GM03348 (cell line): ENCODE measurements at regions not wholly inside any gene's neighbourhood (a gene's known extent, or its start where the extent isn't known, plus 50 kb on each side); places are given as distances from the start of the nearest gene placed in this dataset.

Experiments used
- DNase-seq: peaks from one replicate; pipeline ENCODE4 v3.0.0; 2012; ENCODE audit warnings: low spot score

DNA sequence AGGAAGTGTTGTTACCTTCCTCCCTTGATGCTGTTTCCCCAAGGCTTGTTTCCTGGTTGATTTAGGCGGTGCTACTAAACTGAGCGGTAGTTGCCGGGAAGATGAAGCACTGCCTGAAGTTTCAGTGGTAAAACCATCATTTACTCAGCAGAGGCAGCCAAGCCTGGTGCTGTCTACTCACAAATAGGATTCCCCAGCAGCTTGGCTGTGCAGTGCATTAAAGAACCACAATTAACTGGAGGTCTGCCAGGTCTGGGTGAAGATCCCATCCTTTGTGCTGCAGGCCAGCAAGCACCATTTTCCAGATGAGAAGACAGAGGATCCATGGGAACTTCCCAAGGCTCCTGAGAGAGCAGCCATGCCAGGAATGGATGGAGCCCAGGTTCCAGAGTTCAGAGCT lies 231.9 kb upstream of the E2F8 start:
- DNase-seq, result no peak

DNA sequence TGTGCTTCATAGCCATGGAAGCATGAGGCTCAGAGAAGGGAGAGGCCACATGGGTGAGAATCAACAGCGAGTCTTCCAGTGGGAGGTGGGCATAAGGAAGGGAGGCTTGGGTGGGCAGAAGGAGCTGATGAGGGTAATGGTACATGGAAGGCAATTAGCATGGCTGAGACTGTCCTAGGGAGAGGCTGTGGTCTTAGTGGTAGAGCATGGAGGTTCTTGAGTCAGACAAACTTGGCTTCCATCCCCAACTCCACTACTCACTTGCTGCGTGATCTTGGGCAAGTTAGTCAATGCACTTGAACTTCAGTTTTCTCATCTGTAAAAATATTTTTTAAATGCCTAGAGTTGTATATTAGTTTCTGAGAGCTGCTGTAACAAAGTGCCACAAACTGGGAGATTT lies 227.2 kb upstream of the E2F8 start:
- DNase-seq, result no peak

DNA sequence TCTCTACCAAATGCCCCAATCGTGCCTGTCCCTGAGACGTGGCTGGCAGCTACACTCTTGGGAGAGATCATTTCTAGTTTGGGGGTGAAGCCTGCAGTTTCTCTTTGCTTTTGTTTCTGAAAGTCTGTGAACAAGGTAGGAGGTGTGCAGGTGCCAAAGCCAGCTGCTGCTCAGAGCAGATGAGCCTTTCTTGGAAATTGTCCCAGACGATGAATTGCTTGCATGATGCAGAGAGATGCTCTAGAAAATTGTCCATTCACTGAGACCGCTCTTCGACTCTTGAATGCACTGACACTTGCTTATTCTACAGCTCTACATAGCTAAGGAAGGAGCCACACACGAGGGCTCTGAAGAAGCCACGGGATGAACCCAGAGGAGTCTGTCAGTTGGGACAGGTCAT lies 225.6 kb upstream of the E2F8 start:
- DNase-seq, result no peak

GRCh38 chr11:19463976-19464375 lies 223.2 kb upstream of the E2F8 start:
- no peak for DNase-seq

GRCh38 chr11:19460718-19461405 lies 220.1 kb upstream of the E2F8 start:
- peak; percentile 24 for DNase-seq

DNA sequence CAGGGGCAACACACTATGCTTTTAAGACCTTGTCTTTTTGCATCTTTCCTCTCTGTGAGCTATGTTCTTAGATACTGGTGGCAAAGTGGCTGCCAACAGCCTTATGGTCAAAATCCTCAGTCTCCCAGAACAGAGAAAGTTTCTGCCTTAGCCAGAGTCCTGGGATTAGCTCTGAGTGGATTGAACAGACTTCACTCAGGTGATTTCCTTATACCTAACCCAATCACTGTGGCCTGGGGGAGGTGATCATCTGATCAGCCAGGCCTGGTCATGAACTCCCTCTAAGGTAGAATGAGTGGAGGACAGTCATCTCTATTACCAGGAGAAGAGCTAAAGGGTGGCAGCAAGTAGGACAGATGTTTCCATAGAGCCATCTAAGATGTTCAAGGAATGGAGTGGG lies 218.5 kb upstream of the E2F8 start:
- DNase-seq, result no peak

DNA sequence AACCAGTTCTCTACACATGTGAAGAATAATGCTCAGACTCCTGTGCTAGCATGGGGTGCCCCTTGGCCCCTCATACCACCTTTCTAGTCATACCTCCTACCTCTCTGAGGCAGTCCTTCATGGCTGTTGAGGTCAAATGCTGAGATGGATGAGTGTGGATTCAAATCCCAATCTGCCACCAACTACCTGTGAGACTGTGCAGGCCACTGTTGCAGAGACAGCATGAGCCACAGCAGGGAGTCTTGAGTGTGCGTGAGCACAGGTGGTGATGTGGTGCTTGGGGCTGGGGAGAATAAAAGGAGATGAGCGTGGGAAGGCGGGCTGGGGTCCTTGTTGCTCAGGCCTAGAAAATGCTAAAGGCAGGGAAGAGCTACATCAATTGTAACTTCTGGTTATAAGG lies 218.0 kb upstream of the E2F8 start:
- no peak for DNase-seq

- no peak for DNase-seq
These were observed 217.5 kb upstream of the E2F8 start for GRCh38 chr11:19458231-19458630.

DNA sequence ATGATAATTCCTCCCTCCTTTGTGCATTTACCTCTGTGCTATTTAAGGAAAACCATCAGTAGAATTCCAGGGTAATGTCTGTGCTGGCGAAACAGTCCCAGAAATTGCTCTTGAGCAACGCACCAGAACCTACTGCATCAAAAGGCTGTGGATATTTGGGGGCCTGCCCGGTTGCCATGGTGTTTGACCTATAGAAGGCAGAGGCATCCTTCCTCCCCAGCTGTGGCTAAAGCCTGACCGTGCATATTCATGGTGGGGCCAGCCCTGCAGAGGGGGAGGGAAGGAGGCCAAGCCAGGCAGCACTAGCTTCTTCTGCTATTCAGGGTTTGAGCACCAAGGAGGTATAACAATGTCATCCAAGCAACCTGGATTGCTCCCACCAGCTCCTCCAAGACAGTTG lies 215.0 kb upstream of the E2F8 start:
- no peak for DNase-seq

GRCh38 chr11:19453651-19454257 lies 213.0 kb upstream of the E2F8 start:
- peak; percentile 60 for DNase-seq

DNA sequence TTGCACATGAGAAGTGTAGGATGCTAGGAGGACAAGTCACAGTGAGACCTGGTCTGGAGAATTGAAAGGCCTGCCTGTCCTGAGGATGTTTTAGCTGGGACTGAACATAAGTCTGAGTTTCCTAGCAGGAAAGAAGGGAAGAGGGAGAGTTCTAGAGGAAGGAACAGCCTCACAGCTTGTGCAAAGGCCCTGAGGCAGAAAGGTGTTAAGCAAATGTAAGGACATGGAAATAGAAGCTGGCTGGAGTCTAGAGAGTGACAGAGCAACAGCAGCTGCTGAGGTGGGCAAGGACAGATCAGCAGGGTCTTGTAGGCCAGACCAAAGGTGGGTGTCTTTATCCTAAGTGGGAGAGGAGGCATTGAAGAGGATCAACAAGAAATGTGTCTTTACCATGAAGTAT lies 210.9 kb upstream of the E2F8 start:
- no peak for DNase-seq

GRCh38 chr11:19450282-19450681 lies 209.5 kb upstream of the E2F8 start:
- DNase-seq, result no peak

- DNase-seq, result no peak
These were observed 207.9 kb upstream of the E2F8 start for GRCh38 chr11:19448651-19449050.

DNA sequence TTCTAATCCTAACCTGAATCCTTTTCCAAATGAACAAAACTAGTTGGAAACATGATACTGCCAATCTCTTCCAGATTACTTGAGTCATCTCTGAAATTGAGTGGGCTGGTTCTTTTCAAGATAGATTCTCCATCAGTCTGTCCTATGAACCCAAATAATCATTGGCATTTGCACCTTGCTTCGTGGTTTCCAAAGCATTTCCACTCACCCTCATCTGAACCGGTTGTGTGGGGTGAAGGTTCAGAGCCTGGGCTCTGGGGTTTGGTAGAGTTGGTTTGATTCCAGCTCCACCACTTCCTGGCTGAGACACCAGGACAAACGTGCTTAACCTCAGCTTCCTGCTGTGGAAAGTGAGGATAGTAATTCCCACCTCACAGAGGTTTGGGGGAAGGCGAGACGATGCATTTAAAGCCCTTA lies 206.4 kb upstream of the E2F8 start:
- DNase-seq, result no peak

- no peak for DNase-seq
These were observed 205.0 kb upstream of the E2F8 start for GRCh38 chr11:19445771-19446170.

DNA sequence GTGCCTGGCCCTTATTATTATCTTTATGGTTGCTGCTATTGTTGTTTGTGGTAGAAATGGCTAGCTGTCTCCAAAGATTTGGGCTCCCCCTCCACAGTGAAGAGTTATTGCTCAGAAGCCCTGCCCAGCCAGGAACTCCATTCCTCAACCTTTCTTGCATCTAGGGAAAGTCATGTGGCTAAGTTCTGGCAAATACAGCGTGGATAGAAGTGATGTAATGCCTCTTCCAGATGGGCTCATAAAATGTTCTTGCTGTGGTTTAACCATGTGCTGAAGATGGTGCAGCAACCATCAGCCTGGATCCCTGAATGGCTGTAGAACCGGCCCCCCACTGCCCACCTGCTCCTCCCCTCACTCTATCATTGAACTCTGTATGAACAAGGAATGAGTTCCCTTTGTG lies 203.5 kb upstream of the E2F8 start:
- DNase-seq, result peak; percentile 45

GRCh38 chr11:19442554-19442910 lies 201.8 kb upstream of the E2F8 start:
- no peak for DNase-seq

GRCh38 chr11:19441752-19442553 lies 201.2 kb upstream of the E2F8 start:
- peak; percentile 83 for DNase-seq

DNA sequence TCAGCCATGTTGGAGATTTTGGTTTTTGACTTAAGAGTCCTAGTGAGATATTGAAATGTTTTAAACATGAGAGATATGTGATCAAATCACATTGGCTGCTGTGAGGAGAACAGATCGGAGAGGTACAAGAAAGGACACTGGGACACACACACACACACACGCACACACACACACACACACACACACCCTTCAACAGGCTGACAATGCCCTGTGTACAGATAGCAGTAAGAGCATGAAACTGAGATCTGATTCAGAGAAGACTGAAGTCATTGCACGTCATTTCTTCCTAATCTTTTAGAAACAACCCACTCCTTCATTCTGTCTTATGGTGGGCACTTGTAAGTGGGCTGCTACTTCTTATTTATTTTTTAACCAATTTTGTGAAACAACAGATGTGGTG lies 200.5 kb upstream of the E2F8 start:
- no peak for DNase-seq

GRCh38 chr11:19437760-19438159 lies 197.0 kb upstream of the E2F8 start:
- peak; percentile 52 for DNase-seq

DNA sequence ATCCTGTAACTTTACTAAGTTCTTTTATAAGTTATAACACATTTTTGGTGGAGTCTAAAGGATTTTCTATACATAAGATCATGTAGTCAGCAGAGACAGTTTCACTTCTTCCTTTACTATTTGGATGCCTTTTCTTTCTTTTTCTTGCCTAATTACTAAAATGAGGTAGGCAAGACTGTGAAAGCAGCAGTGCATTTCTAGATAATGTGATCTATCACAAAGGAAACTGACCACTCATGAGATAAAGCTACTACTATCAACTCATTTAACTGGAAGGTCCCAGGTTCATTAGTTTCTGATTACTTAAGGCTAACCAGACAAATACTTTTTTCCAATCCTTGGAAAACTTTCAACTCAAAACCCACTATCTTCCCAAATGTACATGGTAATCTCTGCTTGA lies 196.2 kb upstream of the E2F8 start:
- DNase-seq, result no peak

DNA sequence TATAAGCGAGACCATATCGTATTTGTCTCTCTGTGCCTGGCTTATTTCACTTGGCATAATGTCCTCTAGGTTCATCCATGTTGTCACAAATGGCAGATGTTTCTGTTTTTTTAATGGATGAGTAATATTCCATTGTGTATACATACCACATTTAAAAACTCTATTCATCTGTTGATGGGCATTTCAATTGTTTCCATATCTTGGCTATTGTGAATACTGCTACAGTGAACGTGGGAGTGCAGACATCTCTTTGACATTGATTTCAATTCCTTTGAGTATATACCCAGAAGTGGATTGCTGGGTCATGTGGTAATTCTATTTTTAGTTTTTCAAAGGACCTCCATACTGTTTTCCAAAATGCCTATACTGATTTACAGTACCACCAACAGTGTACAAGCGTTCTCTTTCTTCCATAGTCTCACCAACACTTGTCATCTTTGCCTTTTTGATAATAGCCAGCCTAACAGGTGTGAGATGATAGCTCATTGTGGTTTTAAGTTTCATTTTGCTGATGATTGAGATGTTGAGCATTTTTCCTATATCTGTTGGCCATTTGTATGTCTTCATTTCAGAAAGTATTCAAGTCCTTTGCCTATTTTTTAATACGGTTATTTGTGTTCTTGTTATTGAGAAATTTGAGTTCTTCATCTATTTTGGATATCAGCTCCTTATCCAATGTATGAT lies 194.7 kb upstream of the E2F8 start:
- no peak for DNase-seq

- DNase-seq, result no peak
These were observed 193.0 kb upstream of the E2F8 start for GRCh38 chr11:19433791-19434190.
